HFFc6 (cell line): ENCODE measurements at regions not wholly inside any gene's neighbourhood (a gene's known extent, or its start where the extent isn't known, plus 50 kb on each side); places are given as distances from the start of the nearest gene placed in this dataset.

Source experiments
- DNase-seq: peaks from one replicate; pipeline ENCODE4 v3.0.0-alpha.2; 2018
- H3K27ac Mint-ChIP-seq: 2 replicates; pipeline ENCODE4 v1.8.0; 2020; ENCODE audit warnings: mild to moderate bottlenecking, mixed read lengths
- H3K27me3 Mint-ChIP-seq: 2 replicates; pipeline ENCODE4 v1.8.0; 2021; ENCODE audit warnings: mild to moderate bottlenecking, moderate library complexity, mixed read lengths; ENCODE audit not compliant: insufficient read depth
- H3K36me3 Mint-ChIP-seq: 2 replicates; pipeline ENCODE4 v1.8.0; 2021; ENCODE audit warnings: low read depth, mixed read lengths
- H3K4me1 Mint-ChIP-seq: 2 replicates; pipeline ENCODE4 v1.8.0; 2020; ENCODE audit warnings: low read depth, mixed read lengths
- H3K4me3 Mint-ChIP-seq: 2 replicates; pipeline ENCODE4 v1.8.0; 2020; ENCODE audit warnings: mild to moderate bottlenecking, moderate library complexity, mixed read lengths
- H3K9me3 Mint-ChIP-seq: 2 replicates; pipeline ENCODE4 v1.8.0; 2020; ENCODE audit warnings: mild to moderate bottlenecking, mixed read lengths
- CTCF ChIP-seq: fragments of 200-600 bp; sonication (generic); IDR thresholded peaks from 2 replicates; pipeline ENCODE4 v1.5.0; 2021; ENCODE audit warnings: antibody characterized with exemption, mild to moderate bottlenecking

GRCh38 chr13:73610799-73611592 lies 523.2 kb downstream of the KLF12 start:
- no peak for TF ChIP-seq CTCF
- no peak overlapping the region for H3K4me3 Mint-ChIP-seq
- H3K27ac Mint-ChIP-seq = no peak overlapping the region
- peaks cover 12% of the 10 kb centered on the region; the same call in 1 of the 2 replicates for H3K4me1 Mint-ChIP-seq
- no peak for DNase-seq
- peaks cover 7% of the 10 kb centered on the region for H3K27me3 Mint-ChIP-seq
- H3K9me3 Mint-ChIP-seq = no peaks in the 10 kb centered on the region
- no peaks in the 10 kb centered on the region for H3K36me3 Mint-ChIP-seq

GRCh38 chr13:73608711-73609485 lies 525.3 kb downstream of the KLF12 start:
- H3K27ac Mint-ChIP-seq = no peak overlapping the region
- TF ChIP-seq CTCF = no peak
- peaks cover 2% of the 10 kb centered on the region for H3K27me3 Mint-ChIP-seq
- no peak for DNase-seq
- no peaks in the 10 kb centered on the region; the same call in 1 of the 2 replicates for H3K36me3 Mint-ChIP-seq
- no peak overlapping the region for H3K4me3 Mint-ChIP-seq
- H3K9me3 Mint-ChIP-seq = no peaks in the 10 kb centered on the region
- peaks cover 12% of the 10 kb centered on the region; the same call in 1 of the 2 replicates for H3K4me1 Mint-ChIP-seq

- no peak overlapping the region for H3K27ac Mint-ChIP-seq
- H3K27me3 Mint-ChIP-seq = peaks cover 2% of the 10 kb centered on the region
- no peak for TF ChIP-seq CTCF
- no peak overlapping the region for H3K4me3 Mint-ChIP-seq
- no peaks in the 10 kb centered on the region; the same call in 1 of the 2 replicates for H3K36me3 Mint-ChIP-seq
- no peaks in the 10 kb centered on the region for H3K9me3 Mint-ChIP-seq
- DNase-seq = no peak
- peaks cover 12% of the 10 kb centered on the region; the same call in 1 of the 2 replicates for H3K4me1 Mint-ChIP-seq
Measured at GRCh38 chr13:73608157-73608516, 526.1 kb downstream of the KLF12 start.

GRCh38 chr13:73607489-73608156 lies 526.6 kb downstream of the KLF12 start:
- Mint-ChIP-seq H3K36me3 (no peaks in the 10 kb centered on the region; the same call in 1 of the 2 replicates), H3K27ac (no peak overlapping the region), H3K4me1 (peaks cover 14% of the 10 kb centered on the region; the same call in 1 of the 2 replicates), H3K9me3 (no peaks in the 10 kb centered on the region), H3K4me3 (no peak overlapping the region), H3K27me3 (peaks cover 2% of the 10 kb centered on the region; the same call in 1 of the 2 replicates)
- no peak for DNase-seq
- TF ChIP-seq CTCF = no peak

- DNase-seq = no peak
- no peaks in the 10 kb centered on the region for H3K27me3 Mint-ChIP-seq
- no peaks in the 10 kb centered on the region for H3K9me3 Mint-ChIP-seq
- no peak overlapping the region for H3K27ac Mint-ChIP-seq
- TF ChIP-seq CTCF = no peak
- H3K4me3 Mint-ChIP-seq = no peak overlapping the region
- H3K36me3 Mint-ChIP-seq = no peaks in the 10 kb centered on the region; the same call in 1 of the 2 replicates
- H3K4me1 Mint-ChIP-seq = peaks cover 27% of the 10 kb centered on the region
Measured at GRCh38 chr13:73603646-73604045, 530.6 kb downstream of the KLF12 start.
